ENCODE measurements at regions not wholly inside any gene's neighbourhood (a gene's known extent, or its start where the extent isn't known, plus 50 kb on each side); places are given as distances from the start of the nearest gene placed in this dataset.

- TF ChIP-seq, protein P1, sequence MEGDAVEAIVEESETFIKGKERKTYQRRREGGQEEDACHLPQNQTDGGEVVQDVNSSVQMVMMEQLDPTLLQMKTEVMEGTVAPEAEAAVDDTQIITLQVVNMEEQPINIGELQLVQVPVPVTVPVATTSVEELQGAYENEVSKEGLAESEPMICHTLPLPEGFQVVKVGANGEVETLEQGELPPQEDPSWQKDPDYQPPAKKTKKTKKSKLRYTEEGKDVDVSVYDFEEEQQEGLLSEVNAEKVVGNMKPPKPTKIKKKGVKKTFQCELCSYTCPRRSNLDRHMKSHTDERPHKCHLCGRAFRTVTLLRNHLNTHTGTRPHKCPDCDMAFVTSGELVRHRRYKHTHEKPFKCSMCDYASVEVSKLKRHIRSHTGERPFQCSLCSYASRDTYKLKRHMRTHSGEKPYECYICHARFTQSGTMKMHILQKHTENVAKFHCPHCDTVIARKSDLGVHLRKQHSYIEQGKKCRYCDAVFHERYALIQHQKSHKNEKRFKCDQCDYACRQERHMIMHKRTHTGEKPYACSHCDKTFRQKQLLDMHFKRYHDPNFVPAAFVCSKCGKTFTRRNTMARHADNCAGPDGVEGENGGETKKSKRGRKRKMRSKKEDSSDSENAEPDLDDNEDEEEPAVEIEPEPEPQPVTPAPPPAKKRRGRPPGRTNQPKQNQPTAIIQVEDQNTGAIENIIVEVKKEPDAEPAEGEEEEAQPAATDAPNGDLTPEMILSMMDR (IDR thresholded peaks at IDR 0.05 in 4 of 5, conservative IDR thresholded peaks at IDR 0.05 in 1 of 5), result no peak
- no peak for TF ChIP-seq POLR2A (IDR thresholded peaks at IDR 0.05)
Measured at GRCh38 chr11:134482865-134483264, 70.8 kb upstream of the B3GAT1 start.
